NB4 (cell line): ENCODE measurements at regions not wholly inside any gene's neighbourhood (a gene's known extent, or its start where the extent isn't known, plus 50 kb on each side); places are given as distances from the start of the nearest gene placed in this dataset.
"Not testable (repeated sequence)": the region's sequence is repeated elsewhere in the genome, so short reads cannot be mapped to it uniquely, and the experiment has no call there.

ENCODE experiments used
- CTCF ChIP-seq: IDR thresholded peaks from one replicate; pipeline ENCODE4 v1.5.1; 2012; ENCODE audit warnings: low read depth, low read length
- POLR2A ChIP-seq: IDR thresholded peaks from 2 replicates; pipeline ENCODE4 v1.6.1; 2011; ENCODE audit warnings: mild to moderate bottlenecking; ENCODE audit not compliant: insufficient read length; ENCODE audit errors: extremely low read depth

DNA sequence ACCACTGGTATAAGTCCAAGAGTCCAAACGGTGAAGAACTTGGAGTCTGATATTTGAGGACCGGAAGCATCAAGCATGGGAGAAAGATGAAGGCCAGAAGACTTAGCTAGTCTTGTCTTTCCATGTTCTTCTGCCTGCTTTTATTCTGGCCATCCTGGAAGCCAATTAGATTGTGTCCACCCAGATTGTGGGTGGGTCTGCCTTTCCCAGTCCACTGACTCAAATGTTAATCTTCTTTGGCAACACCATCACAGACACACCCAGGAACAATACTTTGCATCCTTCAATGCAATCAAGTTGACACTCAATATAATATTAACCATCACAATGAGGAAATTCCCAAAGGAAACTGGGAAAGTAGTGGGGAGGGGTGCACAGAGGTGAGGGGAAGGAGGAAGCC, 340.1 kb downstream of the BMP4 start:
- not testable (repeated sequence) for TF ChIP-seq POLR2A, CTCF
